GM18508 (cell line): ENCODE measurements at regions not wholly inside any gene's neighbourhood (a gene's known extent, or its start where the extent isn't known, plus 50 kb on each side); places are given as distances from the start of the nearest gene placed in this dataset.
"Not testable (repeated sequence)": the region's sequence is repeated elsewhere in the genome, so short reads cannot be mapped to it uniquely, and the experiment has no call there.

Experiments
- ATAC-seq: cut with Tn5 transposase; IDR thresholded peaks from one replicate; pipeline ENCODE4 v1.9.1; 2021; ENCODE audit warnings: moderate number of reproducible peaks; ENCODE audit not compliant: insufficient read depth, unreplicated experiment

- no peak for ATAC-seq
These were observed 59.2 kb upstream of the ATP5PO start for GRCh38 chr21:33974513-33975468.

GRCh38 chr21:33973268-33973667 lies 57.7 kb upstream of the ATP5PO start:
- no peak for ATAC-seq

GRCh38 chr21:33972539-33972938 lies 56.9 kb upstream of the ATP5PO start:
- ATAC-seq, result no peak

GRCh38 chr21:33971492-33972013 lies 55.9 kb upstream of the ATP5PO start:
- ATAC-seq, result no peak

- no peak for ATAC-seq
These were observed 54.0 kb upstream of the ATP5PO start for GRCh38 chr21:33969581-33969980.

- no peak for ATAC-seq
These were observed 53.4 kb upstream of the ATP5PO start for GRCh38 chr21:33968995-33969348.

- no peak for ATAC-seq
These were observed 52.7 kb upstream of the ATP5PO start for GRCh38 chr21:33968080-33968994.

- ATAC-seq, result no peak
These were observed 51.5 kb upstream of the ATP5PO start for GRCh38 chr21:33967086-33967571.

- ATAC-seq, result no peak
These were observed 50.8 kb upstream of the ATP5PO start for GRCh38 chr21:33966324-33966949.

GRCh38 chr21:33965662-33966061 lies 50.1 kb upstream of the ATP5PO start:
- not testable (repeated sequence) for ATAC-seq
